DMS153 (cell line): ENCODE measurements at regions not wholly inside any gene's neighbourhood (a gene's known extent, or its start where the extent isn't known, plus 50 kb on each side); places are given as distances from the start of the nearest gene placed in this dataset.

ENCODE experiments used
- DNase-seq: peaks from one replicate; lab custom pipeline; 2025; lab: John Stamatoyannopoulos, UW

GRCh38 chr13:107475753-107476453 lies 739.4 kb downstream of the LIG4 start:
- DNase-seq = no peak

- no peak for DNase-seq
Measured at GRCh38 chr13:107473253-107473652, 742.1 kb downstream of the LIG4 start.

- DNase-seq = no peak
Measured at GRCh38 chr13:107466326-107467099, 748.8 kb downstream of the LIG4 start.

- DNase-seq = no peak
Measured at GRCh38 chr13:107462501-107462900, 752.8 kb downstream of the LIG4 start.

- DNase-seq = no peak
Measured at GRCh38 chr13:107461751-107462150, 753.6 kb downstream of the LIG4 start.

GRCh38 chr13:107459430-107459829 lies 755.9 kb downstream of the LIG4 start:
- DNase-seq = no peak

GRCh38 chr13:107458269-107458668 lies 757.1 kb downstream of the LIG4 start:
- DNase-seq = peak; percentile 77

GRCh38 chr13:107457686-107458085 lies 757.6 kb downstream of the LIG4 start:
- peak; percentile 98 for DNase-seq

GRCh38 chr13:107456431-107456830 lies 758.9 kb downstream of the LIG4 start:
- DNase-seq = no peak

GRCh38 chr13:107452833-107453232 lies 762.5 kb downstream of the LIG4 start:
- DNase-seq = no peak

- no peak for DNase-seq
Measured at GRCh38 chr13:107450931-107451330, 764.4 kb downstream of the LIG4 start.

GRCh38 chr13:107450431-107450830 lies 764.9 kb downstream of the LIG4 start:
- DNase-seq = no peak

- no peak for DNase-seq
Measured at GRCh38 chr13:107447591-107447990, 767.7 kb downstream of the LIG4 start.

GRCh38 chr13:107441279-107441678 lies 774.1 kb downstream of the LIG4 start:
- DNase-seq = no peak

GRCh38 chr13:107438251-107438650 lies 777.1 kb downstream of the LIG4 start:
- DNase-seq = no peak

- no peak for DNase-seq
Measured at GRCh38 chr13:107434347-107434746, 781.0 kb downstream of the LIG4 start.

- DNase-seq = no peak
Measured at GRCh38 chr13:107427536-107427935, 787.8 kb downstream of the LIG4 start.

- no peak for DNase-seq
Measured at GRCh38 chr13:107422421-107422820, 792.9 kb downstream of the LIG4 start.

- no peak for DNase-seq
Measured at GRCh38 chr13:107421951-107422350, 793.4 kb downstream of the LIG4 start.

GRCh38 chr13:107421028-107421427 lies 794.3 kb downstream of the LIG4 start:
- no peak for DNase-seq

- DNase-seq = no peak
Measured at GRCh38 chr13:107413005-107413404, 802.3 kb downstream of the LIG4 start.

GRCh38 chr13:107407074-107407473 lies 808.3 kb downstream of the LIG4 start:
- no peak for DNase-seq

GRCh38 chr13:107395927-107396662 lies 819.2 kb downstream of the LIG4 start:
- peak; percentile 41 for DNase-seq
